Vagina (tissue), 2 donors: ENCODE measurements at regions not wholly inside any gene's neighbourhood (a gene's known extent, or its start where the extent isn't known, plus 50 kb on each side); places are given as distances from the start of the nearest gene placed in this dataset.

Source experiments
- DNase-seq, 2 donors: peaks; one replicate each; pipeline ENCODE4 v3.0.0-alpha.2; 2017; ENCODE audit errors: extremely low spot score in 2 of 2
- H3K27ac ChIP-seq: fragments of 200-600 bp; sonication (generic); one replicate; pipeline ENCODE4 v1.5.1; 2019
- H3K27me3 ChIP-seq: fragments of 200-600 bp; sonication (generic); one replicate; pipeline ENCODE4 v1.5.1; 2019
- H3K36me3 ChIP-seq, 2 donors: fragments of 200-600 bp; sonication (generic); one replicate each; pipeline ENCODE4 v1.5.1; 2017 to 2019
- H3K4me1 ChIP-seq: fragments of 200-600 bp; sonication (generic); one replicate; pipeline ENCODE4 v1.5.1; 2019
- H3K4me3 ChIP-seq, 2 donors: fragments of 200-600 bp; sonication (generic); 1 replicate in 1 of 2; 2 replicates in 1 of 2; pipeline ENCODE4 v1.5.1; 2016 to 2019
- H3K9me3 ChIP-seq: fragments of 200-600 bp; sonication (generic); one replicate; pipeline ENCODE4 v1.5.1; 2019
- CTCF ChIP-seq, 3 experiments: fragments of 450-650 bp in 2 of 3; fragments of 200-600 bp in 1 of 3; sonication (generic) in 1 of 3; IDR thresholded peaks; one replicate each; pipeline ENCODE4 v1.5.1; 2017 to 2019; ENCODE audit warnings: antibody characterized with exemption in 3 of 3, mild to moderate bottlenecking in 2 of 3, moderate library complexity in 2 of 3
- POLR2A ChIP-seq, 2 donors: fragments of 450-650 bp; IDR thresholded peaks; one replicate each; pipeline ENCODE4 v1.6.1; 2017; ENCODE audit warnings: antibody characterized with exemption in 2 of 2, mild to moderate bottlenecking in 2 of 2, moderate library complexity in 2 of 2
- POLR2AphosphoS5 ChIP-seq, 2 donors: sonication (generic); formaldehyde crosslinking; IDR thresholded peaks; one replicate each; pipeline ENCODE4 v1.9.0; 2017; ENCODE audit warnings: antibody characterized with exemption in 2 of 2, mild to moderate bottlenecking in 2 of 2, low read depth in 1 of 2; ENCODE audit not compliant: insufficient read depth in 1 of 2
- intact Hi-C: fragments of 100-400 bp; cut with DNase I; formaldehyde crosslinking; loops from one replicate; pipeline ENCODE4 v1.15.1; 2023

DNA sequence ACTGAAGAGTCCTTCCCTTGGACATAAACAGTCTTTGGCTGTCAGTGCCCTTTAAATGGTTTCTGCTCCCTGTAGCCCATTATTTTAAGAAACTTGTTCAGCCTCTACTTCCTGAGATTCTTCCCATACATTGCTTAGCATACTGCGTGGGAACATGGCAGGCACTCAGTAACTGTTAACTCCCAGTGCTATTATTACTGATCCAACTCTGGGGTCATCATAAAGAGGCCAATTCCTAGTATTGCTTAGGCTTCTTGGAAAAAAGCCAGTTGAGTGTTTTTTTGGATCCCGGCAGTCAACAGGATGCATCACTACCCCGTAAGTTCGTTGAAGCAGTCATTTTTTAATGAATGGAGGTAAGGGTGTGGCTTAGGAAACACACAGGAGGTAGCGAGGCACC is 206.2 kb upstream of the ADAMTS9 start:
- peaks cover 10% of the 10 kb centered on the region for H3K4me1 ChIP-seq
- DNase-seq: no peak
- no peak overlapping the region for H3K27ac ChIP-seq
- H3K27me3 ChIP-seq: no peaks in the 10 kb centered on the region
- intact Hi-C loops: no loop called here
- TF ChIP-seq CTCF (IDR thresholded peaks at IDR 0.05) (no peak), POLR2AphosphoS5 (IDR thresholded peaks at IDR 0.05; ENCODE audit: insufficient read depth in 1 of 2, low read depth in 1 of 2) (no peak), POLR2A (IDR thresholded peaks at IDR 0.05) (no peak)
- no peaks in the 10 kb centered on the region for H3K36me3 ChIP-seq
- H3K9me3 ChIP-seq: no peaks in the 10 kb centered on the region
- H3K4me3 ChIP-seq: no peak overlapping the region

GRCh38 chr3:64892671-64893309 is 205.0 kb upstream of the ADAMTS9 start:
- no peak for TF ChIP-seq POLR2A (IDR thresholded peaks at IDR 0.05)
- TF ChIP-seq POLR2AphosphoS5 (IDR thresholded peaks at IDR 0.05; ENCODE audit: insufficient read depth in 1 of 2, low read depth in 1 of 2): no peak
- TF ChIP-seq CTCF (IDR thresholded peaks at IDR 0.05): no peak
- DNase-seq: no peak
- Histone ChIP-seq H3K4me1 (peaks cover 15% of the 10 kb centered on the region), H3K9me3 (no peaks in the 10 kb centered on the region), H3K27ac (no peak overlapping the region), H3K27me3 (no peaks in the 10 kb centered on the region), H3K36me3 (no peaks in the 10 kb centered on the region), H3K4me3 (no peak overlapping the region)
- intact Hi-C loops: no loop called here

- DNase-seq: no peak
- Histone ChIP-seq H3K4me1 (peaks cover 15% of the 10 kb centered on the region), H3K9me3 (no peaks in the 10 kb centered on the region), H3K27ac (no peak overlapping the region), H3K4me3 (no peak overlapping the region), H3K36me3 (no peaks in the 10 kb centered on the region), H3K27me3 (no peaks in the 10 kb centered on the region)
- intact Hi-C loops: no loop called here
- TF ChIP-seq POLR2AphosphoS5 (IDR thresholded peaks at IDR 0.05; ENCODE audit: insufficient read depth in 1 of 2, low read depth in 1 of 2) (no peak), POLR2A (IDR thresholded peaks at IDR 0.05) (no peak), CTCF (IDR thresholded peaks at IDR 0.05) (no peak)
These were observed 203.2 kb upstream of the ADAMTS9 start for GRCh38 chr3:64891021-64891420.

GRCh38 chr3:64890466-64890865 is 202.7 kb upstream of the ADAMTS9 start:
- intact Hi-C loops: no loop called here

DNA sequence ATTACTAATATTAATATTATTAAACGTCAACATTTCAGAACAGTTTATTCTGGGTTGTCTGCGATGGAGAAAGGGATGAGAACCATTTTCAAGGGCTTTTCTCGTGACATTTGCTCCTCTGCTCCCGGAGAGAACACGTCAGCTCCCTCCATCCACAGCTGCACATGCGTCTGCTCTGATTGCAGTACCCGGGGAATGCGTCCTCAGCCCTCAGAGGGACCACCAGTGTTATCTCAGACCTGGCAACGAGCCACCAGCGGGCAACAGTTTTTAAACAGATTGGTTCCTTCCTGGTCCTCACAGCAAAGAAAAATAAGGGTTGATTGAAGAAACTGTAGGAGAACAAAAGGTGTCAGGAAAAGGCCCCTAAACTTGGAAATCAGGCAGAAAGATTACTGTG is 202.2 kb upstream of the ADAMTS9 start:
- H3K36me3 ChIP-seq: no peaks in the 10 kb centered on the region
- no peaks in the 10 kb centered on the region for H3K9me3 ChIP-seq
- no peak for TF ChIP-seq POLR2A (IDR thresholded peaks at IDR 0.05)
- no peak for TF ChIP-seq CTCF (IDR thresholded peaks at IDR 0.05)
- no peak for TF ChIP-seq POLR2AphosphoS5 (IDR thresholded peaks at IDR 0.05; ENCODE audit: insufficient read depth in 1 of 2, low read depth in 1 of 2)
- no peak overlapping the region for H3K27ac ChIP-seq
- peaks cover 14% of the 10 kb centered on the region for H3K4me1 ChIP-seq
- intact Hi-C loops: no loop called here
- no peak overlapping the region for H3K4me3 ChIP-seq
- H3K27me3 ChIP-seq: no peaks in the 10 kb centered on the region
- DNase-seq: no peak

More at GRCh38 chr3:64890466-64890865, 202.7 kb upstream of the ADAMTS9 start:
- H3K9me3 ChIP-seq: no peaks in the 10 kb centered on the region
- DNase-seq: no peak
- peaks cover 15% of the 10 kb centered on the region for H3K4me1 ChIP-seq
- peak overlapping the region; percentile 0 for H3K27ac ChIP-seq
- no peak for TF ChIP-seq POLR2AphosphoS5 (IDR thresholded peaks at IDR 0.05; ENCODE audit: insufficient read depth in 1 of 2, low read depth in 1 of 2)
- no peaks in the 10 kb centered on the region for H3K36me3 ChIP-seq
- no peaks in the 10 kb centered on the region for H3K27me3 ChIP-seq
- H3K4me3 ChIP-seq: no peak overlapping the region
